WTC11 (cell line): ENCODE measurements at regions not wholly inside any gene's neighbourhood (a gene's known extent, or its start where the extent isn't known, plus 50 kb on each side); places are given as distances from the start of the nearest gene placed in this dataset.

Experiments
- GABPB1 ChIP-seq: sonication (generic); formaldehyde crosslinking; IDR thresholded peaks from 2 replicates; pipeline ENCODE4 v1.8.1; 2023; ENCODE audit warnings: mild to moderate bottlenecking, missing genetic modification reagents
- TF ChIP-seq, protein P1 (sequence below): fragments of 200-600 bp; IDR thresholded peaks from 2 replicates; pipeline ENCODE4 v1.8.0; 2022; ENCODE audit warnings: antibody characterized with exemption
- TF ChIP-seq, protein P2 (sequence below): sonication (generic); formaldehyde crosslinking; IDR thresholded peaks from 2 replicates; pipeline ENCODE4 v1.8.0; 2022; ENCODE audit warnings: mild to moderate bottlenecking, missing genetic modification reagents

DNA sequence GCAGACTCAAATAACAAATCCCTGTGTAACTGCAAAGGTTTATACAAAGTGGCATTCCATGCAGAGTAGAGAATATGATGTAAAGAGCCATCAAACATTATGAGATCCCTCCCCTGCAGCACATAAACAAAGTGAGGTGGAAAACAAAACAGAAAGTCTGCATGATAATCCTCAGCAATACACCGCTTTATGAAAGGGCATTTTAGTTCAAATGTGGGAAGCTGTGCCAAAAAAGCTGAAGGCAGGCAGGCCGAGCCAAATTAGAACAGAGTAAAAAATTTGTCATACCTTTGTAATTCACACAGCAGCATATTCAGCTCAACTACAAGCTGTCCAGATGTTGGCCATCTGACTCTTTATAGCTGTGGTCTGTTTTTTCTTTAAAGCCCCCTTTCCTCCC lies 113.5 kb downstream of the LHX9 start:
- TF ChIP-seq, protein P1, sequence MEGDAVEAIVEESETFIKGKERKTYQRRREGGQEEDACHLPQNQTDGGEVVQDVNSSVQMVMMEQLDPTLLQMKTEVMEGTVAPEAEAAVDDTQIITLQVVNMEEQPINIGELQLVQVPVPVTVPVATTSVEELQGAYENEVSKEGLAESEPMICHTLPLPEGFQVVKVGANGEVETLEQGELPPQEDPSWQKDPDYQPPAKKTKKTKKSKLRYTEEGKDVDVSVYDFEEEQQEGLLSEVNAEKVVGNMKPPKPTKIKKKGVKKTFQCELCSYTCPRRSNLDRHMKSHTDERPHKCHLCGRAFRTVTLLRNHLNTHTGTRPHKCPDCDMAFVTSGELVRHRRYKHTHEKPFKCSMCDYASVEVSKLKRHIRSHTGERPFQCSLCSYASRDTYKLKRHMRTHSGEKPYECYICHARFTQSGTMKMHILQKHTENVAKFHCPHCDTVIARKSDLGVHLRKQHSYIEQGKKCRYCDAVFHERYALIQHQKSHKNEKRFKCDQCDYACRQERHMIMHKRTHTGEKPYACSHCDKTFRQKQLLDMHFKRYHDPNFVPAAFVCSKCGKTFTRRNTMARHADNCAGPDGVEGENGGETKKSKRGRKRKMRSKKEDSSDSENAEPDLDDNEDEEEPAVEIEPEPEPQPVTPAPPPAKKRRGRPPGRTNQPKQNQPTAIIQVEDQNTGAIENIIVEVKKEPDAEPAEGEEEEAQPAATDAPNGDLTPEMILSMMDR: no peak
- no peak for TF ChIP-seq GABPB1 (CRISPR knock-in tag)
- TF ChIP-seq, protein P2, sequence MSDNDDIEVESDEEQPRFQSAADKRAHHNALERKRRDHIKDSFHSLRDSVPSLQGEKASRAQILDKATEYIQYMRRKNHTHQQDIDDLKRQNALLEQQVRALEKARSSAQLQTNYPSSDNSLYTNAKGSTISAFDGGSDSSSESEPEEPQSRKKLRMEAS (CRISPR knock-in tag): no peak
